ENCODE measurements at regions not wholly inside any gene's neighbourhood (a gene's known extent, or its start where the extent isn't known, plus 50 kb on each side); places are given as distances from the start of the nearest gene placed in this dataset.

DNA sequence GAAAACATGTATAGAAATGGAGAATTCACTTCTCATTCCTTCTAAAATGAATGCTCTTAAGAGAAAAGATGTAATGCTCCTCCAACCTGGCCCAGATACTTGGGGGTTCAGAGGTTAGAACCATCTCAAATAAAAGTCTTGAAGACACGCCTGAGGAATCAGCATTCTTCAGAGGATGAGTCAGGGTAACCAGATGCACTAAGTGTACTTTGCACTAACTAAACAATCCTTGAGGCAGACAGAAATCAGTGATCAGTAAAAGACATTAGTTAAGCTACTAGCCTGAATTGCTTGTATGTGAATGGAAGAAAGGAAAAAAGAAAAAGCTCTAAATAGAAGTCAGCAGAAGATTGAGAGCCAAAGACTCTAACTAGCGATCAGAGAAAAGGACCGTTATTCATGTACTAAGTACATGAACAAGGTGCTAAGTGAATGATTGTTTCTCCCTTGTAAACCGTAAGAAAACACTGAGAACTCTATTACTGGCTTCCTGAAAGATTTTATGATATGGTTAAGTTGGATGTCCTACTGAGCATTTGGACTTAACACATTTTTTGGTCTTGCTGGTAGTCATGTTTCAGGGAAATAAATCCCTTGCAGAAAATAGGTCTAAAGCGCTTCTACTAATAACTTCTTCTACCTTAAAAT lies 738.3 kb downstream of the STPG2 start:
- in situ Hi-C loops (cut with MboI) = no loop called here
- no peak for ATAC-seq

More for the DNA sequence above, 738.3 kb downstream of the STPG2 start:
- Histone ChIP-seq H3K9ac (ENCODE audit: control insufficient read depth, insufficient read depth, low read length) (no peak overlapping the region), H3K79me2 (ENCODE audit: control insufficient read depth, insufficient read depth, low read length) (no peaks in the 10 kb centered on the region), H4K20me1 (ENCODE audit: control insufficient read depth, insufficient read depth) (no peaks in the 10 kb centered on the region), H3K27me3 (replicated peaks in 1 of 2; ENCODE audit: control insufficient read depth in 2 of 2, insufficient read depth in 2 of 2, low read length in 1 of 2) (no peaks in the 10 kb centered on the region), H3K4me3 (no peak overlapping the region), H2AFZ (ENCODE audit: control insufficient read depth, low read depth, low read length) (no peak overlapping the region), H3K36me3 (ENCODE audit: control insufficient read depth in 2 of 2, insufficient read depth in 2 of 2, low read length in 1 of 2) (no peaks in the 10 kb centered on the region), H3K4me1 (ENCODE audit: control insufficient read depth, insufficient read depth, low read length) (no peaks in the 10 kb centered on the region), H3K9me3 (replicated peaks; ENCODE audit: control insufficient read depth, insufficient read depth, low read length) (no peaks in the 10 kb centered on the region), H3K4me2 (ENCODE audit: control insufficient read depth, insufficient read depth) (no peak overlapping the region), H3K27ac (ENCODE audit: control insufficient read depth, insufficient read depth) (no peak overlapping the region)
- no peak for TF ChIP-seq HDAC6 (IDR thresholded peaks at IDR 0.05; ENCODE audit: unreplicated experiment)
- TF ChIP-seq, protein P1, sequence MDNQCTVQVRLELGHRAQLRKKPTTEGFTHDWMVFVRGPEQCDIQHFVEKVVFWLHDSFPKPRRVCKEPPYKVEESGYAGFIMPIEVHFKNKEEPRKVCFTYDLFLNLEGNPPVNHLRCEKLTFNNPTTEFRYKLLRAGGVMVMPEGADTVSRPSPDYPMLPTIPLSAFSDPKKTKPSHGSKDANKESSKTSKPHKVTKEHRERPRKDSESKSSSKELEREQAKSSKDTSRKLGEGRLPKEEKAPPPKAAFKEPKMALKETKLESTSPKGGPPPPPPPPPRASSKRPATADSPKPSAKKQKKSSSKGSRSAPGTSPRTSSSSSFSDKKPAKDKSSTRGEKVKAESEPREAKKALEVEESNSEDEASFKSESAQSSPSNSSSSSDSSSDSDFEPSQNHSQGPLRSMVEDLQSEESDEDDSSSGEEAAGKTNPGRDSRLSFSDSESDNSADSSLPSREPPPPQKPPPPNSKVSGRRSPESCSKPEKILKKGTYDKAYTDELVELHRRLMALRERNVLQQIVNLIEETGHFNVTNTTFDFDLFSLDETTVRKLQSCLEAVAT (IDR thresholded peaks at IDR 0.05) = no peak
- no peak for TF ChIP-seq ZNF274 (IDR thresholded peaks at IDR 0.05; ENCODE audit: insufficient read depth, insufficient read length)
- no peak for TF ChIP-seq CBX5 (IDR thresholded peaks at IDR 0.05; ENCODE audit: low read depth)
- TF ChIP-seq TAF1 (IDR thresholded peaks at IDR 0.05; ENCODE audit: borderline replicate concordance, low read depth, low read length) = no peak
- no peak for TF ChIP-seq CREM (IDR thresholded peaks at IDR 0.05; ENCODE audit: low read depth)
- TF ChIP-seq MYB (IDR thresholded peaks at IDR 0.05; ENCODE audit: borderline replicate concordance, low read depth, low read length) = no peak
- no peak for TF ChIP-seq JUND (IDR thresholded peaks at IDR 0.05; ENCODE audit: low read depth, low read length)
- TF ChIP-seq BMI1 (IDR thresholded peaks at IDR 0.05; ENCODE audit: borderline replicate concordance) = no peak
- no peak for TF ChIP-seq KAT2A (conservative IDR thresholded peaks at IDR 0.05; ENCODE audit: control insufficient read depth, low read depth, low read length)
- TF ChIP-seq POLR2AphosphoS5 (IDR thresholded peaks at IDR 0.05; ENCODE audit: low read length) = no peak
- TF ChIP-seq ASH2L (IDR thresholded peaks at IDR 0.05; ENCODE audit: borderline replicate concordance, low read depth) = no peak
- TF ChIP-seq SREBF2 (IDR thresholded peaks at IDR 0.05; ENCODE audit: low read length) = no peak
- no peak for TF ChIP-seq EED (IDR thresholded peaks at IDR 0.05; ENCODE audit: low read depth)
- CTCF ChIA-PET = no interaction called here
- DNase-seq (ENCODE audit: low read depth, low spot score) (no peak), FAIRE-seq (no peak)
- SMC1A ChIA-PET (ENCODE audit: uncharacterized antibody, unreplicated experiment) = no interaction called here
- RAD21 ChIA-PET (ENCODE audit: unreplicated experiment) = no interaction called here
- 23% methylated on average over 5 of the region's 5 CpGs for WGBS (ENCODE audit: insufficient coverage, insufficient replicate concordance, low lambda C conversion rate, missing lambda C conversion rate)
- BruUV-seq (replicated peaks) = no TSS peak
- POLR2A ChIA-PET = no interaction called here
- intact Hi-C loops (cut with micrococcal nuclease; ENCODE audit: unreplicated experiment) = no loop called here

Measured in GM12878 (cell line).